ENCODE measurements at regions not wholly inside any gene's neighbourhood (a gene's known extent, or its start where the extent isn't known, plus 50 kb on each side); places are given as distances from the start of the nearest gene placed in this dataset.
A peak's percentile ranks its signal among the peaks of the same experiment; 100 is the strongest.

GRCh38 chr15:38174691-38175090 lies 77.9 kb upstream of the SPRED1 start:
- TF ChIP-seq, protein P1, sequence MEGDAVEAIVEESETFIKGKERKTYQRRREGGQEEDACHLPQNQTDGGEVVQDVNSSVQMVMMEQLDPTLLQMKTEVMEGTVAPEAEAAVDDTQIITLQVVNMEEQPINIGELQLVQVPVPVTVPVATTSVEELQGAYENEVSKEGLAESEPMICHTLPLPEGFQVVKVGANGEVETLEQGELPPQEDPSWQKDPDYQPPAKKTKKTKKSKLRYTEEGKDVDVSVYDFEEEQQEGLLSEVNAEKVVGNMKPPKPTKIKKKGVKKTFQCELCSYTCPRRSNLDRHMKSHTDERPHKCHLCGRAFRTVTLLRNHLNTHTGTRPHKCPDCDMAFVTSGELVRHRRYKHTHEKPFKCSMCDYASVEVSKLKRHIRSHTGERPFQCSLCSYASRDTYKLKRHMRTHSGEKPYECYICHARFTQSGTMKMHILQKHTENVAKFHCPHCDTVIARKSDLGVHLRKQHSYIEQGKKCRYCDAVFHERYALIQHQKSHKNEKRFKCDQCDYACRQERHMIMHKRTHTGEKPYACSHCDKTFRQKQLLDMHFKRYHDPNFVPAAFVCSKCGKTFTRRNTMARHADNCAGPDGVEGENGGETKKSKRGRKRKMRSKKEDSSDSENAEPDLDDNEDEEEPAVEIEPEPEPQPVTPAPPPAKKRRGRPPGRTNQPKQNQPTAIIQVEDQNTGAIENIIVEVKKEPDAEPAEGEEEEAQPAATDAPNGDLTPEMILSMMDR (conservative IDR thresholded peaks at IDR 0.05; ENCODE audit: control insufficient read depth, insufficient read depth, low read depth, low read length): no peak
- no peak for DNase-seq (ENCODE audit: low read depth)
- no peak overlapping the region for H3K4me3 ChIP-seq (ENCODE audit: control insufficient read depth, low read depth, low read length)

DNA sequence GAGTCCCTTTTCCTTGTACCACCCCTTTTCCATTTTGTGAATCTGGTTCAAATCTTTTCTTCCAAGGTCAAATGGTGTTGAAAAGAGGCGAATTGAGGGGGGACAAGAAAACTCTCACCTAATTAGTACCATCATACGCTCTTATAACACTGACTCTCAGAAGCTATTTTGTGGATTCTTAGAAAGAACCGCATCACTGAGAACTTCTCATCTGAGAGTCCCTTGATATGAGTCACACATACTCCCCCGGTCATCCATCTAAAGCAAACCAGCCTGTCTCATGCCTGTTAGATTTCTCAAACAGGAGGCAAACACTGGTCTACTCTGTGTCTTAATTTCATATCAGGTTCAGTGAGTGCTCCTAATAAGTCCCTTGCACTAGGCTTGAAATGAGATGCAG lies 76.5 kb upstream of the SPRED1 start:
- DNase-seq (ENCODE audit: low read depth): peak; percentile 85
- H3K4me3 ChIP-seq (ENCODE audit: control insufficient read depth, low read depth, low read length): no peak overlapping the region
- TF ChIP-seq, protein P1 (conservative IDR thresholded peaks at IDR 0.05; ENCODE audit: control insufficient read depth, insufficient read depth, low read depth, low read length): no peak

DNA sequence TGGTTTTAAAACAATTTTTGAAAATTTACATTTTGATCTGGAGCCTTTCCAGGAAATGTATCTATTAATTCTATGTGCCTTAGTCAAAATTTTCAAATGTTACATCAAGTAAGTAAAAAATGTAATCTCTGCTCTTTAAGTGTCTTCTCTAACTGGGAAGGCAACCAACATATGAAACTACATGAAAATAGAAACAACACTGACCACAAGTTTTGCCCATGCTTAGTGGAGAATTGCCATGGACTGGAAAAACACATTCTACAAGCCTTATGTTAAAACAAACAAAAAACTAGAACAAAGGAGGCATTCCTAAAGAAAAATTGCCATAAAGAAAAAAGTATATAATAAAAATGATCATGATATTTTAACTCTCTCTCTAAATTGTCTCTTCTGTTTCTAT lies 75.9 kb upstream of the SPRED1 start:
- no peak for DNase-seq (ENCODE audit: low read depth)
- H3K4me3 ChIP-seq (ENCODE audit: control insufficient read depth, low read depth, low read length): no peak overlapping the region
- TF ChIP-seq, protein P1 (conservative IDR thresholded peaks at IDR 0.05; ENCODE audit: control insufficient read depth, insufficient read depth, low read depth, low read length): no peak

DNA sequence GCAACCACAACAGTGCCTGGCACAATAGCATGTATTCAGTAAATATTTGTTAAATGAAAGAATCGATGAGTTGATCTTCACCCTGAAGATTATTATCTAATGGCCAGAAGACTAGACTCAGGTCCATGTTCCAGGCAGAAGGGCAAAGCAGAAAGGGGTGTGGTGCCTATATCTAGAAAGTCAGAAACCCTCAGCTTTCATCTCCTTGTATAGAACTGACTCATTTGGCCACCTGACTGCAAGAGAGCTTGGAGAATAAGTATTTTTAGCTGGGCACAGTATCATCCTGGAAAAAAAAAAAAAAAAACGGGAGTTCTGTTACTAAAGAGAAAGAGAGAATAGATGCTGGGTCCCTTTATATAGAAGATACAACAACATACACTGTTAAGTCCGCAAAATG lies 69.7 kb upstream of the SPRED1 start:
- DNase-seq (ENCODE audit: low read depth): no peak

GRCh38 chr15:38186507-38186906 lies 66.1 kb upstream of the SPRED1 start:
- TF ChIP-seq, protein P1 (conservative IDR thresholded peaks at IDR 0.05; ENCODE audit: control insufficient read depth, insufficient read depth, low read depth, low read length): no peak
- no peak for DNase-seq (ENCODE audit: low read depth)
- H3K4me3 ChIP-seq (ENCODE audit: control insufficient read depth, low read depth, low read length): no peak overlapping the region

More for the DNA sequence above, 69.7 kb upstream of the SPRED1 start:
- TF ChIP-seq, protein P1 (conservative IDR thresholded peaks at IDR 0.05; ENCODE audit: control insufficient read depth, insufficient read depth, low read depth, low read length): no peak
- no peak overlapping the region for H3K4me3 ChIP-seq (ENCODE audit: control insufficient read depth, low read depth, low read length)

DNA sequence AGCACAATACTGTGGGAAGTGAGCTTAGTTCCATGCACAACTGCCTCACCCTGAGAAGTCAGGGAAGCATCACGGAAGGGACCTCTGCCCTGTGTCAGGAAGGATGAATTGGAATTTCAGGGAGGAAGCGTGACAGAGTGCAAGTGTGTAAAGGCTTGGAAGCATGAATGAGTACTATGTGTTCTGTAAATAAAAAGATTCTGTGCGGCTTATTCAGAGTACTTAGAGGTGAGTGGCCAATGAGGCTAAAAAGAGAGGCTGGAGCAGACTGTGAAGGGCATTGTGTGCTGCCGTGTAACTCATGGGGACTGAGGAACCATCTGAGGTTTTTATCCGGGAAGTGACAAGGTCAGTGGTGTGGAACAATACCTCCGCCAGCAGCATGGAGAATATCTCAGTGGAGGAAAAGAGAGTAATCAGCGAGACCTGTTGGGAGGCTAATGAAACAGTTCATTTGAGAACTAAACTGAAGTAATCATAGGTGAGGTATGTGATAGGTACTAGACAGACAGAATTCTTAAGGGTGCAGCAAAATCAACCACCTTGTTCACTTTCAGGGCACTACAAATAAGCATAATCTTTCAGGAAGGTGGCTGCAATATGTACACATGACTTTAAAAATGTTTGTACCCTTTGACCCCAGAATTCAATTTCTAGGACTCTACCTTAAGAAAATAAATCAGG lies 64.9 kb upstream of the SPRED1 start:
- TF ChIP-seq, protein P1 (conservative IDR thresholded peaks at IDR 0.05; ENCODE audit: control insufficient read depth, insufficient read depth, low read depth, low read length): no peak
- no peak for DNase-seq (ENCODE audit: low read depth)
- H3K4me3 ChIP-seq (ENCODE audit: control insufficient read depth, low read depth, low read length): no peak overlapping the region
